ENCODE measurements at regions not wholly inside any gene's neighbourhood (a gene's known extent, or its start where the extent isn't known, plus 50 kb on each side); places are given as distances from the start of the nearest gene placed in this dataset.

- TF ChIP-seq CTCF (IDR thresholded peaks at IDR 0.05) (no peak), POLR2A (IDR thresholded peaks at IDR 0.05) (no peak)
These were observed 368.4 kb downstream of the EN1 start for GRCh38 chr2:118479020-118479419.

All from esophagus squamous epithelium (tissue), 4 donors.